ENCODE measurements at regions not wholly inside any gene's neighbourhood (a gene's known extent, or its start where the extent isn't known, plus 50 kb on each side); places are given as distances from the start of the nearest gene placed in this dataset.

DNA sequence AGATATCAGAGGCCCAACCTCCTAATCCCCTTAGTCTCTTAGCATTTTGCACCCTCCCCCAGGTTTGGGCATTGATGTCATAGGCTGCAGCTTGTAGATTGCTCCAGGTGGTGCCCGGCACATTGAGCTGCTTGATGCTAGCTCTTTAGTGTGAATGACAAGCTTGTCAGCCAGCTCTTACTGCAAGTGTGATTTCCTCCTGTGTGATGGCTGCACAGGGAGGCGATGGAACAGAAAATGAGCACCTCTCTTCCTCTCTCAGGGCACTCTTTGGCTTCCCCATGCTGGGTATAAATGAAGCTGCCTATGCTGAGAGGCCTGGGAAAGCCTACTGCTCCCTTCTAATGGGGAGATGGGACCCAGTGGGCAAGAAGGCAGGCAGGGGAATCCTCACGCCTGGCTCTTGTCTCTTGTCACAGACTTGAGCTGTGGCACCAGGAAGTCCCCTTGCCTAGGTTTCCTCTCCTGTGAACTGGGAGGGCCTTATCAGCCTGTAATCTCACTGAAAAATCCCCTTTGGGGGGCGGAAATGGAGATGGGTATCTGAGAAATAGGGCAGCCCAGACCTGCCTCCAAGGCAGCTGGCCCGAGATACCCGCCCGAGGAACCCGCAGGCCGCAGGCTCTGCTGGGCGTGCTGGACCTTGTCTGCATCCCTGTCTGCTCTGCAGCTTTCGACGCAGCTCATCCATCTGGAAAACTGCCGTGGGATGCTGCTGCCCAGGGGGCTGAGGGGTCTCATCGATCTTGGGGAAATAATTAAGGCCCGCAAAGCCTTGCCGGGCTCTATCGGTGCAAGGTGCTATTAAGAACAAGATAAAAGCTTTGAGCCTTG, 163.5 kb upstream of the CXCR4 start:
- TF ChIP-seq POLR2AphosphoS5 (IDR thresholded peaks at IDR 0.05; ENCODE audit: low read depth, low read length): no peak
- TF ChIP-seq TAF1 (IDR thresholded peaks at IDR 0.05; ENCODE audit: borderline replicate concordance, insufficient read depth, low read length): no peak
- TF ChIP-seq FOXP2 (optimal IDR thresholded peaks at IDR 0.05; ENCODE audit: borderline replicate concordance, extremely low read depth, extremely low read length, insufficient read depth): no peak
- no peak for TF ChIP-seq SIN3A (IDR thresholded peaks at IDR 0.05; ENCODE audit: borderline replicate concordance, insufficient read depth, low read length)
- no peak for TF ChIP-seq REST (IDR thresholded peaks at IDR 0.05; ENCODE audit: insufficient read depth in 1 of 2, low read depth in 2 of 2, low read length in 2 of 2)

DNA sequence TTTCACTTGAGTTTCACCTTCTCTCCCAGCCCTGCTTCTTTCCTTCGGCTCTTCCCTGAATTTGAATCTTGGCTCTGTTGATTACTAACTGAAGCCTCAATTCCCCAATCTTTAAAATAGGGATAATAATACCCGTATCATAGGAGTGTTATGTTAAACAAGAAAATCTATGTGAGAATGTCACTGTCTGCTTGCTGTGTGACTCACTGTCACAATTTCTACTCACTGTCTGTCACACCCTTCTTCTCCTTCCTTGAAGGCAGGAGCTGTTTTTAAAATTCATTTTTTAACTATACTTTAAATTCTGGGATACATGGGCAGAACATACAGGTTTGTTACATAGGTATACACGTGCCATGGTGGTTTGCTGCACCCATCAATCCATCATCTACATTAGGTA, 141.6 kb upstream of the CXCR4 start:
- no peak for TF ChIP-seq REST (IDR thresholded peaks at IDR 0.05; ENCODE audit: insufficient read depth in 1 of 2, low read depth in 2 of 2, low read length in 2 of 2)
- no peak for TF ChIP-seq POLR2AphosphoS5 (IDR thresholded peaks at IDR 0.05; ENCODE audit: low read depth, low read length)
- TF ChIP-seq SIN3A (IDR thresholded peaks at IDR 0.05; ENCODE audit: borderline replicate concordance, insufficient read depth, low read length): no peak
- TF ChIP-seq FOXP2 (optimal IDR thresholded peaks at IDR 0.05; ENCODE audit: borderline replicate concordance, extremely low read depth, extremely low read length, insufficient read depth): no peak
- TF ChIP-seq TAF1 (IDR thresholded peaks at IDR 0.05; ENCODE audit: borderline replicate concordance, insufficient read depth, low read length): no peak

DNA sequence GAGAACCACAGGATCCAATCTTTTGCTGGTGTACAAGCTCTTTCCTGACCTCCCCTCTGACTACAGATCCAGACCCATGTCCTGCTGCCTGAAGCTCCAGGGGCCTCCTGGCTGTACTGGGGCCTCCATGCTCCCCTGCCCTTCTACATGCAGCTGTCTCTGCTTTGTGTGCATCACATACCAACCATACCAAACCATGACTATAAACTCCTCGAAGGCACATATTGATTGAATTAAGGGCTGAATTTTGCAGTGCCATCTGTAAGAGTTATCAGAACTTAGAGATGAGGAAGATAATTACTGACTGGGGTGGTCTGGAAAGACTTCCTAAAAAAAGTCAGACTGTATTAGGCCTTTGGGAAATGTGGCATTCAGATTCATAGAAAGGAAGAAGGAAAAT, 139.9 kb upstream of the CXCR4 start:
- TF ChIP-seq SIN3A (IDR thresholded peaks at IDR 0.05; ENCODE audit: borderline replicate concordance, insufficient read depth, low read length) (no peak), POLR2AphosphoS5 (IDR thresholded peaks at IDR 0.05; ENCODE audit: low read depth, low read length) (no peak), REST (IDR thresholded peaks at IDR 0.05; ENCODE audit: insufficient read depth in 1 of 2, low read depth in 2 of 2, low read length in 2 of 2) (no peak), FOXP2 (optimal IDR thresholded peaks at IDR 0.05; ENCODE audit: borderline replicate concordance, extremely low read depth, extremely low read length, insufficient read depth) (no peak), TAF1 (IDR thresholded peaks at IDR 0.05; ENCODE audit: borderline replicate concordance, insufficient read depth, low read length) (no peak)

DNA sequence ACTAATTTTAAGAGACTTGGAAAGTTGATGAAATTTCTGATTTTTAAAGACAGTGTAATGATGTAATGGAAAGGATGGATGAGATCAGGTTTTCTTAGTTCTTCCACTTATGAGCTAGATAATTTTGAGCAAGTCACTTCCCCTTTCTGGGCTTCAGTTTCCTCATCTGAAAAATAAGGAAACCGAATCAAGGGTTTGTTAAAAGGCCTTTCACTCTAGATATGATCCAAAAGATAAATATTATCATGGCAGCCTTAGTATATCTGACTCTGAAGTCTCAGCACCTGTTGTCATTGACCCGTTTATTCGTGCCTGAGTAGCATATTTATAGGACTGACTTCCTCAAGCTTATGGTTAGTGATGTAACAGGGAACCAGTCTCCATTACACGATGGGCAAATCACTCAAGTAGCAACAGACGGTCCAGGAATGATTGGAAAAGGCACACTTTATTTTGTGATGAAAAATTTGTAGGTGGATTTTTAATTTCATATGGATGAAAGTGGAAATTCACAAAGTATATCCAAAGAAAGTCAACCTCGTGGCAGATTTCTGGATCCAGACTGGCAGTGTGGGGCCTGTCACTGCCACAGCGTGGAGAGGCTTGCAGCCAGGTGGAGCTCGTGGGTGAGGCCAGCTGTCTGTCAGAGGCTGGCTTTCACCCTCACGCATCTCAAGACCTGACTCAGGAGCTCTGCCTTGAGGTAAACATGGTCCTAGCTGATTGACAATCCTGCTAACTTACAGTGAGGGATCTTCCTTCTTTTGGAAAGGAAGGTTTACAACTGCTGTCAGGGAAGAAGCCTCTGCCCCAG, 137.9 kb upstream of the CXCR4 start:
- TF ChIP-seq TAF1 (IDR thresholded peaks at IDR 0.05; ENCODE audit: borderline replicate concordance, insufficient read depth, low read length) (no peak), REST (IDR thresholded peaks at IDR 0.05; ENCODE audit: insufficient read depth in 1 of 2, low read depth in 2 of 2, low read length in 2 of 2) (no peak), POLR2AphosphoS5 (IDR thresholded peaks at IDR 0.05; ENCODE audit: low read depth, low read length) (no peak), FOXP2 (optimal IDR thresholded peaks at IDR 0.05; ENCODE audit: borderline replicate concordance, extremely low read depth, extremely low read length, insufficient read depth) (no peak), SIN3A (IDR thresholded peaks at IDR 0.05; ENCODE audit: borderline replicate concordance, insufficient read depth, low read length) (no peak)
